Adipocyte (in vitro differentiated cells): ENCODE measurements at regions not wholly inside any gene's neighbourhood (a gene's known extent, or its start where the extent isn't known, plus 50 kb on each side); places are given as distances from the start of the nearest gene placed in this dataset.

Source experiments
- DNase-seq: peaks from one replicate; pipeline ENCODE4 v3.0.0-alpha.2; 2015; ENCODE audit warnings: low read depth
- H3K27me3 ChIP-seq: replicated peaks from 2 replicates; pipeline ENCODE4 v1.7.0; 2013; ENCODE audit warnings: mild to moderate bottlenecking, low read length, moderate library complexity; ENCODE audit not compliant: control insufficient read depth, insufficient read depth
- H3K36me3 ChIP-seq: 2 replicates; pipeline ENCODE4 v1.7.0; 2013; ENCODE audit warnings: low read length, mild to moderate bottlenecking, moderate library complexity; ENCODE audit not compliant: control insufficient read depth, insufficient read depth, severe bottlenecking
- H3K4me1 ChIP-seq: 2 replicates; pipeline ENCODE4 v1.7.0; 2013; ENCODE audit warnings: mild to moderate bottlenecking, low read length, moderate library complexity; ENCODE audit not compliant: control insufficient read depth, insufficient read depth
- H3K4me3 ChIP-seq: 2 replicates; pipeline ENCODE4 v1.7.0; 2013; ENCODE audit warnings: mild to moderate bottlenecking, low read length, moderate library complexity
- H3K9ac ChIP-seq: 2 replicates; pipeline ENCODE4 v1.7.0; 2013; ENCODE audit warnings: mild to moderate bottlenecking, low read length, moderate library complexity
- H3K9me3 ChIP-seq: 2 replicates; pipeline ENCODE4 v1.7.0; 2013; ENCODE audit warnings: mild to moderate bottlenecking, low read length, moderate library complexity; ENCODE audit not compliant: control insufficient read depth

- H3K4me1 ChIP-seq, result peaks cover 4% of the 10 kb centered on the region
- no peak overlapping the region for H3K9ac ChIP-seq
- H3K9me3 ChIP-seq, result no peaks in the 10 kb centered on the region
- peaks cover 21% of the 10 kb centered on the region for H3K27me3 ChIP-seq
- no peak overlapping the region for H3K4me3 ChIP-seq
- DNase-seq, result no peak
- no peaks in the 10 kb centered on the region for H3K36me3 ChIP-seq
These were observed 75.8 kb upstream of the BCL11A start for GRCh38 chr2:60629305-60629662.

DNA sequence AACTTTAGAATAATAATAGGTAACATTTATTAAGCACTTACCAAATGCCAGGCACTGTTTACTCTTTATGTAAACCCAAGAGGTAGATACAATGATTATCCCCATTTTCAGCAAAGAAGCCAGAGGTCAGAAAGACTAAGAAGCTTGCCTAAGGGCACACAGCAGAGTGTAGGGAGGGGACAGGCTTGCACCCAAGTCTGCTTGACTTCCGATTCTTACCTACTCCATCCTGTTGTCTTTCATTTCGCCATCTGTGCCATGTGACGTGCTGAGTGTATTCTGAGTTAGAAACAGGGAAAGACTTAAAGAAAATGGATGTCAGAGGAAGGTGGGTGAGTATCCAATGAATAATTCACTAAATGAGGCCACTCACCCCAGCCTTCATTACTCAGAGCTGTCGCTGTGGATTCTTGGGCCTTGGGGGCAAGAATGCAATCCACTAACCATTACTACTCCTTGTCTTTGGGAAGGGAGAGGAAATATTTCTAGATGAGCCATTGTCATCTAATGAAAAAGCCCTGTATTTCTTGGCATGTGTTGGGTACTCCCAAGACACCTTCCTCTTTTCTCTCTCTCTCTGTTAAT lies 76.4 kb upstream of the BCL11A start:
- H3K9ac ChIP-seq, result no peak overlapping the region
- no peak for DNase-seq
- no peaks in the 10 kb centered on the region for H3K36me3 ChIP-seq
- peaks cover 21% of the 10 kb centered on the region for H3K27me3 ChIP-seq
- H3K4me1 ChIP-seq, result peaks cover 8% of the 10 kb centered on the region
- no peaks in the 10 kb centered on the region for H3K9me3 ChIP-seq
- no peak overlapping the region for H3K4me3 ChIP-seq

GRCh38 chr2:60633615-60634014 lies 80.2 kb upstream of the BCL11A start:
- Histone ChIP-seq H3K4me1 (peaks cover 8% of the 10 kb centered on the region), H3K9ac (no peak overlapping the region), H3K36me3 (no peaks in the 10 kb centered on the region), H3K27me3 (peaks cover 5% of the 10 kb centered on the region), H3K4me3 (no peak overlapping the region), H3K9me3 (peaks cover 3% of the 10 kb centered on the region)
- no peak for DNase-seq

- Histone ChIP-seq H3K4me3 (no peak overlapping the region), H3K36me3 (no peaks in the 10 kb centered on the region), H3K9me3 (peaks cover 3% of the 10 kb centered on the region), H3K9ac (no peak overlapping the region), H3K4me1 (peaks cover 8% of the 10 kb centered on the region), H3K27me3 (peaks cover 8% of the 10 kb centered on the region)
- no peak for DNase-seq
These were observed 81.0 kb upstream of the BCL11A start for GRCh38 chr2:60634438-60634837.

- DNase-seq, result peak; percentile 77
- Histone ChIP-seq H3K36me3 (no peaks in the 10 kb centered on the region), H3K4me1 (no peaks in the 10 kb centered on the region), H3K9ac (no peak overlapping the region), H3K27me3 (peaks cover 20% of the 10 kb centered on the region), H3K9me3 (no peaks in the 10 kb centered on the region), H3K4me3 (no peak overlapping the region)
These were observed 88.6 kb upstream of the BCL11A start for GRCh38 chr2:60641811-60642788.

DNA sequence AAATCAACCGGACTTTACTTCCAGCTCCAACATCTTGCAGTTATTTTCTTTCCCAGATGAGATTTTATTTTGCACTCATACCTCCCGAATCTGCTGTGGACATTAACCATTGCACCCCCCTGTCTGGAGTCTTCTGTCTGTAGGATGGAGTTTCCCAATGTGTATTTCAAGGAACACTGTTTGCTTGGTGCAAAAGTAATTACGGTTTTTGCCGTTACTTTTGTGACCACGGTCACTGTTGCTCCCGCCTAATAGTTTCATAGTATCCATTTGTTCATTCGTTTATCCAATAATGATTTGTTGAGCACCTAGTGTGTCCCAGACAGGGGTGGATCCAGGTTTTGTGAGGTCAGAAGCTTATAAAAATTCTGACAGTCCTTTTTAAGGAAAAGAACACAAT lies 90.3 kb upstream of the BCL11A start:
- Histone ChIP-seq H3K27me3 (peaks cover 28% of the 10 kb centered on the region), H3K4me3 (no peak overlapping the region), H3K4me1 (no peaks in the 10 kb centered on the region), H3K36me3 (no peaks in the 10 kb centered on the region), H3K9ac (no peak overlapping the region), H3K9me3 (no peaks in the 10 kb centered on the region)
- DNase-seq, result no peak

DNA sequence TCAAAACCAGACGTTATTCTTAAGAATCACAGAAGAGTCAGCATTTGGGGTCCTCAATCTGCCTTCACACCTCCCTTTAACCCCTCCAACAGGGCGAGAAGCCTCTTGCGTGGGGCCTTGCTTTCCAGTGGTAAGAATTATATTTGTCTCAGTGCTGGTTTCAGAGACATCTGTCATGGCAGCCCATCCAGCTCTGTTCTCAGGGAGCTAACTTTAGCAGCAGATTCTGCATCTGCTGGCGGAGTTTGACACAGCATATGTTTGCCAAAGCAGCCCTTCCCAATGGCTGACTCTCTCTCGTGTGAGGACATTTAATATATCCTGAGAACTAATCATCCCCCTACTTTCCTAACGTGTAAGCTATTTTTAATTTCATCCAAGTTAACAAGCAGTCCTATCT lies 91.5 kb upstream of the BCL11A start:
- no peak for DNase-seq

DNA sequence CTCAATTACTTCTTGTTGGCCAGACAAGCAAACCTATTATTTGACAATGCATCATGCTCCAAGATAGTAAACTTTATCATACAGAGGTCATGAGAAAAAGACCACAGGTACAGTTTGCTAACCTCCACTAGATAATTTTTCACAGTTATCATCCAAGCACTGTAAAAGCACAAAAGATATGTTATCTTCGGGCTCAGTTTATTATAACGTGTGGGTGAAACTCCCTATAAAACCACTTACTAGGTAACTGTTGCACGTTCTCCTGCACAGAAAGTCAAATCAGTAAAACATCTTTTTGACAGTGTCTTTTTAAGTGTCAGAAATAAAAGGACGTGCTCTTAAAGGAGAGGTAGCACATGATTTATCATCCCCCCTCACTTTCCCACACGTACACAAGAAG lies 94.7 kb upstream of the BCL11A start:
- H3K4me3 ChIP-seq, result no peak overlapping the region
- no peaks in the 10 kb centered on the region for H3K36me3 ChIP-seq
- H3K4me1 ChIP-seq, result no peaks in the 10 kb centered on the region
- H3K9ac ChIP-seq, result no peak overlapping the region
- DNase-seq, result no peak
- no peaks in the 10 kb centered on the region for H3K9me3 ChIP-seq
- peaks cover 33% of the 10 kb centered on the region for H3K27me3 ChIP-seq

More for the DNA sequence above, 91.5 kb upstream of the BCL11A start:
- no peak overlapping the region for H3K9ac ChIP-seq
- no peak overlapping the region for H3K4me3 ChIP-seq
- H3K9me3 ChIP-seq, result no peaks in the 10 kb centered on the region
- H3K36me3 ChIP-seq, result no peaks in the 10 kb centered on the region
- H3K27me3 ChIP-seq, result peaks cover 26% of the 10 kb centered on the region
- H3K4me1 ChIP-seq, result no peaks in the 10 kb centered on the region

GRCh38 chr2:60649721-60650120 lies 96.3 kb upstream of the BCL11A start:
- no peak for DNase-seq
- Histone ChIP-seq H3K9ac (no peak overlapping the region), H3K4me1 (no peaks in the 10 kb centered on the region), H3K9me3 (no peaks in the 10 kb centered on the region), H3K27me3 (peaks cover 37% of the 10 kb centered on the region), H3K4me3 (no peak overlapping the region), H3K36me3 (no peaks in the 10 kb centered on the region)

GRCh38 chr2:60652832-60653340 lies 99.4 kb upstream of the BCL11A start:
- DNase-seq, result no peak
- Histone ChIP-seq H3K4me3 (no peak overlapping the region), H3K27me3 (peaks cover 48% of the 10 kb centered on the region), H3K4me1 (no peaks in the 10 kb centered on the region), H3K36me3 (no peaks in the 10 kb centered on the region), H3K9ac (no peak overlapping the region), H3K9me3 (no peaks in the 10 kb centered on the region)

DNA sequence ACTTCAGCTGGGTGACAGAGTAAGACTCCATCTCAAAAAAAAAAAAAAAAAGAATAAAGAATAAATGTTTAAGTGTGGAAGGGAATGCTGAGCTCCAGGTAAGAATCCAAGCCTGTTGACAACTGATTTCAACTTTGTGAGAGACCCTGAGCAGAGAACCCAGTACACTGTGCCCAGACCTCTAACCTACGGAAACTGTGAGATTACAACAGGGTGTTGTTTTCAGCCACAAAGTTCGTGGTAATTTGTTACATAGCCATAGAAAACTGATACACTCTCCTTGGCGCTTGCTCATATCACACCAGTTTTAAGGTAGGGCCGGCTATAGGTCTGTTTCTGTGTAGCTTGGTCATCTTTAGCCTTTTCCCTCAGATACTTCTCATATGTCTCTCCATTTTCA lies 98.4 kb upstream of the PAPOLG start:
- Histone ChIP-seq H3K9ac (no peak overlapping the region), H3K4me3 (no peak overlapping the region), H3K9me3 (no peaks in the 10 kb centered on the region), H3K4me1 (no peaks in the 10 kb centered on the region), H3K36me3 (no peaks in the 10 kb centered on the region), H3K27me3 (peaks cover 33% of the 10 kb centered on the region)
- DNase-seq, result no peak
